LNCaP clone FGC (cell line): ENCODE measurements at regions not wholly inside any gene's neighbourhood (a gene's known extent, or its start where the extent isn't known, plus 50 kb on each side); places are given as distances from the start of the nearest gene placed in this dataset.
"Not testable (repeated sequence)": the region's sequence is repeated elsewhere in the genome, so short reads cannot be mapped to it uniquely, and the experiment has no call there.

Source experiments
- DNase-seq: peaks from one replicate; pipeline ENCODE4 v3.0.0-alpha.2; 2011; ENCODE audit warnings: low read depth
- H3K4me3 ChIP-seq: 2 replicates; pipeline ENCODE4 v1.5.1; 2011; ENCODE audit warnings: mild to moderate bottlenecking, low read depth, low read length, control low read depth
- CTCF ChIP-seq: IDR thresholded peaks from 2 replicates; pipeline ENCODE4 v1.5.1; 2012; ENCODE audit warnings: mild to moderate bottlenecking; ENCODE audit not compliant: control insufficient read depth, insufficient read depth; ENCODE audit errors: extremely low read depth

GRCh38 chr4:11813951-11814446, 385.3 kb upstream of the HS3ST1 start:
- no peak overlapping the region for H3K4me3 ChIP-seq
- DNase-seq = no peak
- TF ChIP-seq CTCF = no peak

DNA sequence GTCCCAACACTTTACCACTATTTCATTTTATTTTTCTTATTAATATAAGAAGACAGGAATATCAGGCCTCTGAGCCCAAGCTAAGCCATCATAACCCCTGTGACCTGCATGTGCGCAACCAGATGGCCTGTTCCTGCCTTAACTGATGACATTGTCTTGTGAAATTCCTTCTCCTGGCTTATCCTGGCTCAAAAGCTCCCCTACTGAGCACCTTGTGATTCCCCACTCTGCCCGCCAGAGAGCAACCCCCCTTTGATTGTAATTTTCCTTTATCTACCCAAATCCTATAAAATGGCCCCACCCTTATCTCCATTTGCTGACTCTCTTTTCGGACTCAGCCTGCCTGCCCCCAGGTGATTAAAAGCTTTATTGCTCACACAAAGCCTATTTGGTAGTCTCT, 382.8 kb upstream of the HS3ST1 start:
- not testable (repeated sequence) for H3K4me3 ChIP-seq, DNase-seq

DNA sequence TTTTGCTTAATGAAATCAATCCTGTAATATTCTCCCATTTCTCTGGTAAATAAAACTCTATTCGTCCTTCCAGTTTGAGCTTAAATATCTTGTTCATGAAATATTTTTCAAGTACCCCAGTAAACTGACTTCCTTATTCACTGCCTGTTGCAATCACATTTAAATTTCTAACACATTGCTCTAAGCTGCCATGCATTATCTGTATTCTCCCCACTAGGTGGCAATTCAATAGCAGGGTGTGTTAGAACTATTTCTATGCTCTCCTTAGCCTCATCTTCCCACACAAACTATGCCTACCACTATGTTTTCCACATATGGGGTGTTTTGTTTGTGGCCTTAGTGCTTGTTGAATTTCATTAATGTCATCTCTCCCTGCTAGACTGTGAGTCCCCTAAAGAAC, 377.1 kb upstream of the HS3ST1 start:
- peak; percentile 37 for DNase-seq
- peak; percentile 86 for TF ChIP-seq CTCF
- no peak overlapping the region for H3K4me3 ChIP-seq

GRCh38 chr4:11801466-11802446, 373.1 kb upstream of the HS3ST1 start:
- no peak overlapping the region for H3K4me3 ChIP-seq

DNA sequence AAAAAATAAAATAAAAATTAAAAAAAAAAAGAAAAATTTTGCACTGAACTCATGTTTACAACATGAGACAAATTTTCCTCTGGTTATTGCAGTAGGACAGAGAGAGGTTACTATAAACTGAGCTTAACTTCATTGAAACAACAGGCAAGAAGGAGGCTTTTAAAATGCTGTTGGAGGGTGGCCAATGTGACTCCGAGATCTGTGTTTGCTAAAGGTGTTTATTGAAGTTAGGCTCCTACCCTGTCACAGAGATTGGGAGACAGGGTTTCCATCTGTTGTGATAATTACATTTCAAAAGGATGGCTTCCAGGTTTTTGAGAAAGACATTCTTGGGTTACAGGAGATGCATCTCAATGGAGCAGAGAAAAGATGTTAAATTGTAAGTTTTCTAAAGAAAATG, 370.5 kb upstream of the HS3ST1 start:
- DNase-seq = peak; percentile 83
- no peak overlapping the region for H3K4me3 ChIP-seq
- no peak for TF ChIP-seq CTCF

More at GRCh38 chr4:11801466-11802446, 373.1 kb upstream of the HS3ST1 start:
- TF ChIP-seq CTCF = no peak
- no peak for DNase-seq

GRCh38 chr4:11791797-11792196, 363.1 kb upstream of the HS3ST1 start:
- TF ChIP-seq CTCF = no peak
- H3K4me3 ChIP-seq = no peak overlapping the region
- DNase-seq = no peak

GRCh38 chr4:11790230-11790629, 361.5 kb upstream of the HS3ST1 start:
- H3K4me3 ChIP-seq = no peak overlapping the region
- DNase-seq = no peak
- no peak for TF ChIP-seq CTCF
